Activated CD8-positive, alpha-beta memory T cell treated with anti-CD3 and anti-CD28 coated beads, Interleukin-2, amount 50 U/mL, for 24 hours (primary cell): ENCODE measurements at regions not wholly inside any gene's neighbourhood (a gene's known extent, or its start where the extent isn't known, plus 50 kb on each side); places are given as distances from the start of the nearest gene placed in this dataset.
"Not testable (repeated sequence)": the region's sequence is repeated elsewhere in the genome, so short reads cannot be mapped to it uniquely, and the experiment has no call there.

ENCODE experiments used
- DNase-seq: peaks from one replicate; pipeline ENCODE4 v3.0.0-alpha.2; 2020; ENCODE audit errors: extremely low read depth

- DNase-seq, result no peak
These were observed 72.0 kb upstream of the DHRSX start for GRCh38 chrX:2572740-2573139.

DNA sequence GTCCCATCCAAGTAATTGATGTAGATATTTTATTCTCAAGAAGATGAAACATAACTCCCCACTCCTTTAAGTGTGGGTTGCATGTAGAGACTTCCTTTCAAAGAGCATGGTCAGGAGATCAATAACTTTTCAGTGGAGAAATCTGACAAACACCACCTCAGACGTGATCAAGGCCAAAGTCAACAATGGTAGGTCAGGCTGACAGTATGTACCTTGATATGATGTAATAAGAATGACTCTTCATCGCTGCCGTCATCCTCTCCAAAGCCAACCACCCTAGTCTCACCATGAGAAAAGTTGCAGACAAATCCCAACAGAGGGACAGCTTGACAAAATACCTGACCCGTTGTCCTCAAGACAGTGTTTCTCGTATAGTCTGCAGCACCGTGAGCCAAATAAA is 67.3 kb upstream of the DHRSX start:
- no peak for DNase-seq

DNA sequence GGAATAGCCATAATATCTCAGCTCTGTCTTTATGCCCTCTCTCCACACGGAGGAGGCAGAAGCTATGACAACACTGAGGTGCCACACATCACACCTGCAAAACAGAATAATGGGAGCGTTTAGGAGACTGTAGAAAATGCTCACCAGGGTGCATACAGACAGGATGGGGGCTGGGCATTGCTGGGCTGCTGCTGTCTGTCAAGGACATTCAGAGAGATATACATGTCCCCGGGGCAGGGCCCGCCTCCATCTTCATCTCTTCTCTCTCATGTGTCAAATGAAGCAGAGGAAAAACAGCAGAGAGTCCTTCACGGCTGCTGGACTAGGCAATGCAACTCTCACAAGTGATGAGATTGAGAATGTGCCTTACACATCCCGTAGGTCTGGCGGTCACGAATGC is 65.3 kb upstream of the DHRSX start:
- no peak for DNase-seq

GRCh38 chrX:2561456-2561855 is 60.7 kb upstream of the DHRSX start:
- no peak for DNase-seq

DNA sequence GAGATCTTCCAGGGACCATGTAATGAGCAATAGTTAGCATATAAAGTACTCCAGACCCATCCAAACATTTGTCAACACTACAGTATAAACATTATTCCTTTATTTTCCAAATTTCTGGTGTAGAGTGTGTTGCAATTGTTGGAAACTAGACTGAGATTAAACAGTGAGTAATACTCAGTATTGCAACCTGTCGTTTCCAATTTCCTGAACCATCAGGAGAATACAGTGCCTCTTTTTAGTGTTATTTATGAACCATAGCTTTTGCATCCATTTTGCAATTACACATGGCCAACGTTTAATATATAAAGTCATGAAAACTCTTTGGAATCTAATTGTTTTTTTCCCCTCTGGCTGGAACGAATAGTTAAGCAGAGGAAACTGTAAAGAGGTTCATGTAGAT is 58.3 kb upstream of the DHRSX start:
- DNase-seq, result no peak

DNA sequence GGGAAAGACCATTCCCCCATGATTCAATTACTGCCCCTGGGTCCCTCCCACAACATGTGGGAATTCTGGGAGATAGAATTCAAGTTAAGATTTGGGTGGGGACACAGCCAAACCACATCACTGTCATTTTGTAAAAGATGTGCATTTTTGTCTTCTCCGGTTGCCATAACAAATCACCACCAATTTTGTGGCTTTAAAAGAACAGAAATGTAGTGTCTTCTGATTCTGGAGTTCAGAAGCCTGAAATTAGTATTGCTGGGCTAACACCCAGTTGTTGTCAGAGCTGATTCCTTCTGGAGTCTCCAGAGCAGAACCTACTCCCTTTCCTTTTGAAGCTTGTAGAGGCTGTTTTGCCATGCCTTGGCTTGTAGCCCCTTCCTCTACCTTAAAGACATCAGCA is 54.1 kb upstream of the DHRSX start:
- DNase-seq, result no peak

GRCh38 chrX:2554066-2554465 is 53.3 kb upstream of the DHRSX start:
- DNase-seq, result not testable (repeated sequence)

- DNase-seq, result no peak
These were observed 51.9 kb upstream of the DHRSX start for GRCh38 chrX:2552621-2553201.

GRCh38 chrX:2550328-2551020 is 49.7 kb upstream of the DHRSX start:
- no peak for DNase-seq
